WTC11 (cell line): ENCODE measurements at regions not wholly inside any gene's neighbourhood (a gene's known extent, or its start where the extent isn't known, plus 50 kb on each side); places are given as distances from the start of the nearest gene placed in this dataset.

Source experiments
- ATAC-seq: fragments of 200-7000 bp; cut with Tn5 transposase; 2 replicates; pipeline ENCODE4 v1.10.0; 2021; ENCODE audit warnings: mild to moderate bottlenecking, moderate library complexity
- CTCF ChIA-PET: fragments of 300-600 bp; sonication (Branson Sonifier 250); formaldehyde crosslinking; loops from one replicate; lab custom pipeline; 2021; ENCODE audit warnings: antibody characterized with exemption; lab: Charles Lee
- POLR2A ChIA-PET: fragments of 350-600 bp; sonication (Branson Sonifier 250); formaldehyde crosslinking; loops from one replicate; lab custom pipeline; 2021; ENCODE audit warnings: antibody characterized with exemption; lab: Charles Lee
- DNase-seq: peaks from one replicate; pipeline ENCODE4 v3.0.0; 2021; ENCODE audit warnings: low spot score
- H3K27ac Mint-ChIP-seq: 2 replicates; pipeline ENCODE4 v1.8.0; 2021; ENCODE audit warnings: mixed read lengths
- H3K27me3 Mint-ChIP-seq: 2 replicates; pipeline ENCODE4 v1.8.0; 2021; ENCODE audit warnings: low read depth, mild to moderate bottlenecking, moderate library complexity, mixed read lengths
- H3K36me3 Mint-ChIP-seq: 2 replicates; pipeline ENCODE4 v1.8.0; 2021; ENCODE audit warnings: mixed read lengths
- H3K4me1 Mint-ChIP-seq: 2 replicates; pipeline ENCODE4 v1.8.0; 2022; ENCODE audit warnings: mixed read lengths
- H3K4me3 Mint-ChIP-seq: 2 replicates; pipeline ENCODE4 v1.8.0; 2021; ENCODE audit warnings: mild to moderate bottlenecking, moderate library complexity, mixed read lengths
- H3K9me3 Mint-ChIP-seq: 2 replicates; pipeline ENCODE4 v1.8.0; 2021; ENCODE audit warnings: mixed read lengths
- CREB1 ChIP-seq: sonication (generic); formaldehyde crosslinking; IDR thresholded peaks from 2 replicates; pipeline ENCODE4 v1.8.0; 2023; ENCODE audit warnings: mild to moderate bottlenecking, missing genetic modification reagents
- ELF4 ChIP-seq: sonication (generic); formaldehyde crosslinking; IDR thresholded peaks from 2 replicates; pipeline ENCODE4 v1.8.1; 2022; ENCODE audit warnings: low read depth, mild to moderate bottlenecking, moderate library complexity, missing genetic modification reagents
- IRF2 ChIP-seq: sonication (generic); formaldehyde crosslinking; IDR thresholded peaks from 2 replicates; pipeline ENCODE4 v1.8.0; 2022; ENCODE audit warnings: low read depth, missing genetic modification reagents, borderline replicate concordance
- JAZF1 ChIP-seq: fragments of 250-450 bp; sonication (Bioruptor Pico); IDR thresholded peaks from 2 replicates; pipeline ENCODE4 v1.9.0; 2021; ENCODE audit warnings: moderate library complexity, mild to moderate bottlenecking, inconsistent platforms
- KAT7 ChIP-seq: sonication (generic); formaldehyde crosslinking; IDR thresholded peaks from 2 replicates; pipeline ENCODE4 v1.8.1; 2023; ENCODE audit warnings: missing genetic modification reagents, mild to moderate bottlenecking, borderline replicate concordance
- SMAD3 ChIP-seq: sonication (generic); formaldehyde crosslinking; IDR thresholded peaks from 2 replicates; pipeline ENCODE4 v1.8.0; 2022; ENCODE audit warnings: missing genetic modification reagents, mild to moderate bottlenecking, borderline replicate concordance
- TP53 ChIP-seq: sonication (generic); formaldehyde crosslinking; IDR thresholded peaks from 2 replicates; pipeline ENCODE4 v1.8.1; 2023; ENCODE audit warnings: mild to moderate bottlenecking, missing genetic modification reagents
- ZNF423 ChIP-seq: fragments of 250-450 bp; sonication (Bioruptor Pico); IDR thresholded peaks from 2 replicates; pipeline ENCODE4 v2.1.2; 2022; ENCODE audit warnings: mild to moderate bottlenecking, moderate library complexity
- TF ChIP-seq, protein P1 (sequence below): sonication (generic); formaldehyde crosslinking; IDR thresholded peaks from 2 replicates; pipeline ENCODE4 v1.8.1; 2023; ENCODE audit warnings: mild to moderate bottlenecking, missing genetic modification reagents, moderate library complexity
- TF ChIP-seq, protein P2 (sequence below): fragments of 250-450 bp; sonication (Bioruptor Pico); IDR thresholded peaks from 2 replicates; pipeline ENCODE4 v1.9.0; 2021; ENCODE audit warnings: mild to moderate bottlenecking, borderline replicate concordance
- TF ChIP-seq, protein P3 (sequence below): fragments of 250-450 bp; sonication (Bioruptor Pico); IDR thresholded peaks from 2 replicates; pipeline ENCODE4 v1.9.0; 2021; ENCODE audit warnings: moderate library complexity, mild to moderate bottlenecking, inconsistent platforms, borderline replicate concordance
- TF ChIP-seq, protein P4 (sequence below): fragments of 200-600 bp; IDR thresholded peaks from 2 replicates; pipeline ENCODE4 v1.8.0; 2022; ENCODE audit warnings: antibody characterized with exemption
- TF ChIP-seq, protein P5 (sequence below): sonication (generic); formaldehyde crosslinking; IDR thresholded peaks from 2 replicates; pipeline ENCODE4 v1.8.1; 2022; ENCODE audit warnings: low read depth, missing genetic modification reagents, borderline replicate concordance
- TF ChIP-seq, protein P6 (sequence below): sonication (generic); formaldehyde crosslinking; IDR thresholded peaks from 2 replicates; pipeline ENCODE4 v1.8.1; 2023; ENCODE audit warnings: mild to moderate bottlenecking, missing genetic modification reagents
- TF ChIP-seq, protein P7 (sequence below): sonication (generic); formaldehyde crosslinking; IDR thresholded peaks from 2 replicates; pipeline ENCODE4 v1.8.1; 2023; ENCODE audit warnings: mild to moderate bottlenecking, moderate library complexity, missing genetic modification reagents
- TF ChIP-seq, protein P8 (sequence below): sonication (generic); formaldehyde crosslinking; IDR thresholded peaks from 2 replicates; pipeline ENCODE4 v1.8.1; 2023; ENCODE audit warnings: mild to moderate bottlenecking, missing genetic modification reagents
- TF ChIP-seq, protein P9 (sequence below): sonication (generic); formaldehyde crosslinking; IDR thresholded peaks from 2 replicates; pipeline ENCODE4 v1.8.0; 2022; ENCODE audit warnings: mild to moderate bottlenecking, missing genetic modification reagents

DNA sequence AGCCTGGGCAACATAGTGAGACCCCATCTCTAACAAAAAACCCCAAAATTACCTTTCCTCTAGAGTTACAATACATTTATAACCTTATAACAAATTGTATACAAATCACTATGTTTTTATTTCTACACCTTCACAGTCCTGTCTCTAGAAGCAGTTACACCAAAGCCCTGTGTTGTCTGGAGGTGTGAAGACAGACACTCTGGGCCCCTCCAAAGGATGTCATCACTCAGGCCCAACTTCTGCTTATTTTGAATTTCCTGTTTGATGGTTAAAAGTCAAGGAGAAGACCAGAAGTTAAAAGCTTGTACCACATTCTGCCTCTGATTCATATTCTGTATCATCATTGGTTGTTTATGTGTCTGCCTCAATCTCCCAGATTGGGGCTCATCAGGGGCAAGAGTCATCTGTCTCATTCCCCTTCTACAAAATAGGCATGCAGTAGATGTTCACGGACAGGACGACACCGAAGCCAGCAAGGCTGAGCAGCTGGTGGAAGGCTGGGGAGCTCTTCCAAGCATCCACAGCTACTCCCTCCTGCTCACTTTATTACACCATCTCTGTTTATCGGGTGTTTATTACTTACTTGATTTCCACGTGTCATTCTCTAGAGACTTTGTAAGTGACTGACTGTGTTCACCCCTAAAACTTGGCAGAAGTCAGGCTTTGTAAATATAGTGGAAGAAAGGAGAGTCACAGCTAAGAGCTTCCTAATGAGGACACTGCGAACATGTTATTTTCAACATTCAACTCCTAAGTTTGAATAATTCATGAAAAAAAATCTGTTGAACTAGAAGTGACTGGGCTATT, 136.8 kb upstream of the ANKRD28 start:
- no peak overlapping the region for H3K4me3 Mint-ChIP-seq
- H3K36me3 Mint-ChIP-seq: no peaks in the 10 kb centered on the region
- H3K27me3 Mint-ChIP-seq: no peaks in the 10 kb centered on the region
- ChIA-PET CTCF (interaction anchor here (1.8 kb wide), 1 partner anchor 40 kb away, joined by 6 read pairs; no protein-coding TSS in a partner anchor), POLR2A (no interaction called here)
- no peak overlapping the region for H3K27ac Mint-ChIP-seq
- no peak for ATAC-seq
- no peaks in the 10 kb centered on the region for H3K9me3 Mint-ChIP-seq
- no peak for DNase-seq
- peaks cover 2% of the 10 kb centered on the region; the same call in 1 of the 2 replicates for H3K4me1 Mint-ChIP-seq
- no peak for TF ChIP-seq IRF2 (CRISPR knock-in tag)
- TF ChIP-seq KAT7 (CRISPR knock-in tag): no peak
- TF ChIP-seq, protein P1, sequence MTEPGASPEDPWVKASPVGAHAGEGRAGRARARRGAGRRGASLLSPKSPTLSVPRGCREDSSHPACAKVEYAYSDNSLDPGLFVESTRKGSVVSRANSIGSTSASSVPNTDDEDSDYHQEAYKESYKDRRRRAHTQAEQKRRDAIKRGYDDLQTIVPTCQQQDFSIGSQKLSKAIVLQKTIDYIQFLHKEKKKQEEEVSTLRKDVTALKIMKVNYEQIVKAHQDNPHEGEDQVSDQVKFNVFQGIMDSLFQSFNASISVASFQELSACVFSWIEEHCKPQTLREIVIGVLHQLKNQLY: no peak
- TF ChIP-seq, protein P2, sequence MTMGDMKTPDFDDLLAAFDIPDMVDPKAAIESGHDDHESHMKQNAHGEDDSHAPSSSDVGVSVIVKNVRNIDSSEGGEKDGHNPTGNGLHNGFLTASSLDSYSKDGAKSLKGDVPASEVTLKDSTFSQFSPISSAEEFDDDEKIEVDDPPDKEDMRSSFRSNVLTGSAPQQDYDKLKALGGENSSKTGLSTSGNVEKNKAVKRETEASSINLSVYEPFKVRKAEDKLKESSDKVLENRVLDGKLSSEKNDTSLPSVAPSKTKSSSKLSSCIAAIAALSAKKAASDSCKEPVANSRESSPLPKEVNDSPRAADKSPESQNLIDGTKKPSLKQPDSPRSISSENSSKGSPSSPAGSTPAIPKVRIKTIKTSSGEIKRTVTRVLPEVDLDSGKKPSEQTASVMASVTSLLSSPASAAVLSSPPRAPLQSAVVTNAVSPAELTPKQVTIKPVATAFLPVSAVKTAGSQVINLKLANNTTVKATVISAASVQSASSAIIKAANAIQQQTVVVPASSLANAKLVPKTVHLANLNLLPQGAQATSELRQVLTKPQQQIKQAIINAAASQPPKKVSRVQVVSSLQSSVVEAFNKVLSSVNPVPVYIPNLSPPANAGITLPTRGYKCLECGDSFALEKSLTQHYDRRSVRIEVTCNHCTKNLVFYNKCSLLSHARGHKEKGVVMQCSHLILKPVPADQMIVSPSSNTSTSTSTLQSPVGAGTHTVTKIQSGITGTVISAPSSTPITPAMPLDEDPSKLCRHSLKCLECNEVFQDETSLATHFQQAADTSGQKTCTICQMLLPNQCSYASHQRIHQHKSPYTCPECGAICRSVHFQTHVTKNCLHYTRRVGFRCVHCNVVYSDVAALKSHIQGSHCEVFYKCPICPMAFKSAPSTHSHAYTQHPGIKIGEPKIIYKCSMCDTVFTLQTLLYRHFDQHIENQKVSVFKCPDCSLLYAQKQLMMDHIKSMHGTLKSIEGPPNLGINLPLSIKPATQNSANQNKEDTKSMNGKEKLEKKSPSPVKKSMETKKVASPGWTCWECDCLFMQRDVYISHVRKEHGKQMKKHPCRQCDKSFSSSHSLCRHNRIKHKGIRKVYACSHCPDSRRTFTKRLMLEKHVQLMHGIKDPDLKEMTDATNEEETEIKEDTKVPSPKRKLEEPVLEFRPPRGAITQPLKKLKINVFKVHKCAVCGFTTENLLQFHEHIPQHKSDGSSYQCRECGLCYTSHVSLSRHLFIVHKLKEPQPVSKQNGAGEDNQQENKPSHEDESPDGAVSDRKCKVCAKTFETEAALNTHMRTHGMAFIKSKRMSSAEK (CRISPR knock-in tag): no peak
- TF ChIP-seq, protein P3, sequence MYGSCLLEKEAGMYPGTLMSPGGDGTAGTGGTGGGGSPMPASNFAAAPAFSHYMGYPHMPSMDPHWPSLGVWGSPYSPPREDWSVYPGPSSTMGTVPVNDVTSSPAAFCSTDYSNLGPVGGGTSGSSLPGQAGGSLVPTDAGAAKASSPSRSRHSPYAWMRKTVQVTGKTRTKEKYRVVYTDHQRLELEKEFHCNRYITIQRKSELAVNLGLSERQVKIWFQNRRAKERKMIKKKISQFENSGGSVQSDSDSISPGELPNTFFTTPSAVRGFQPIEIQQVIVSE (CRISPR knock-in tag): no peak
- TF ChIP-seq CREB1 (CRISPR knock-in tag): no peak
- TF ChIP-seq, protein P4, sequence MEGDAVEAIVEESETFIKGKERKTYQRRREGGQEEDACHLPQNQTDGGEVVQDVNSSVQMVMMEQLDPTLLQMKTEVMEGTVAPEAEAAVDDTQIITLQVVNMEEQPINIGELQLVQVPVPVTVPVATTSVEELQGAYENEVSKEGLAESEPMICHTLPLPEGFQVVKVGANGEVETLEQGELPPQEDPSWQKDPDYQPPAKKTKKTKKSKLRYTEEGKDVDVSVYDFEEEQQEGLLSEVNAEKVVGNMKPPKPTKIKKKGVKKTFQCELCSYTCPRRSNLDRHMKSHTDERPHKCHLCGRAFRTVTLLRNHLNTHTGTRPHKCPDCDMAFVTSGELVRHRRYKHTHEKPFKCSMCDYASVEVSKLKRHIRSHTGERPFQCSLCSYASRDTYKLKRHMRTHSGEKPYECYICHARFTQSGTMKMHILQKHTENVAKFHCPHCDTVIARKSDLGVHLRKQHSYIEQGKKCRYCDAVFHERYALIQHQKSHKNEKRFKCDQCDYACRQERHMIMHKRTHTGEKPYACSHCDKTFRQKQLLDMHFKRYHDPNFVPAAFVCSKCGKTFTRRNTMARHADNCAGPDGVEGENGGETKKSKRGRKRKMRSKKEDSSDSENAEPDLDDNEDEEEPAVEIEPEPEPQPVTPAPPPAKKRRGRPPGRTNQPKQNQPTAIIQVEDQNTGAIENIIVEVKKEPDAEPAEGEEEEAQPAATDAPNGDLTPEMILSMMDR: no peak
- TF ChIP-seq, protein P5, sequence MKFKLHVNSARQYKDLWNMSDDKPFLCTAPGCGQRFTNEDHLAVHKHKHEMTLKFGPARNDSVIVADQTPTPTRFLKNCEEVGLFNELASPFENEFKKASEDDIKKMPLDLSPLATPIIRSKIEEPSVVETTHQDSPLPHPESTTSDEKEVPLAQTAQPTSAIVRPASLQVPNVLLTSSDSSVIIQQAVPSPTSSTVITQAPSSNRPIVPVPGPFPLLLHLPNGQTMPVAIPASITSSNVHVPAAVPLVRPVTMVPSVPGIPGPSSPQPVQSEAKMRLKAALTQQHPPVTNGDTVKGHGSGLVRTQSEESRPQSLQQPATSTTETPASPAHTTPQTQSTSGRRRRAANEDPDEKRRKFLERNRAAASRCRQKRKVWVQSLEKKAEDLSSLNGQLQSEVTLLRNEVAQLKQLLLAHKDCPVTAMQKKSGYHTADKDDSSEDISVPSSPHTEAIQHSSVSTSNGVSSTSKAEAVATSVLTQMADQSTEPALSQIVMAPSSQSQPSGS (CRISPR knock-in tag): no peak
- TF ChIP-seq JAZF1 (CRISPR knock-in tag): no peak
- no peak for TF ChIP-seq SMAD3
- TF ChIP-seq, protein P6, sequence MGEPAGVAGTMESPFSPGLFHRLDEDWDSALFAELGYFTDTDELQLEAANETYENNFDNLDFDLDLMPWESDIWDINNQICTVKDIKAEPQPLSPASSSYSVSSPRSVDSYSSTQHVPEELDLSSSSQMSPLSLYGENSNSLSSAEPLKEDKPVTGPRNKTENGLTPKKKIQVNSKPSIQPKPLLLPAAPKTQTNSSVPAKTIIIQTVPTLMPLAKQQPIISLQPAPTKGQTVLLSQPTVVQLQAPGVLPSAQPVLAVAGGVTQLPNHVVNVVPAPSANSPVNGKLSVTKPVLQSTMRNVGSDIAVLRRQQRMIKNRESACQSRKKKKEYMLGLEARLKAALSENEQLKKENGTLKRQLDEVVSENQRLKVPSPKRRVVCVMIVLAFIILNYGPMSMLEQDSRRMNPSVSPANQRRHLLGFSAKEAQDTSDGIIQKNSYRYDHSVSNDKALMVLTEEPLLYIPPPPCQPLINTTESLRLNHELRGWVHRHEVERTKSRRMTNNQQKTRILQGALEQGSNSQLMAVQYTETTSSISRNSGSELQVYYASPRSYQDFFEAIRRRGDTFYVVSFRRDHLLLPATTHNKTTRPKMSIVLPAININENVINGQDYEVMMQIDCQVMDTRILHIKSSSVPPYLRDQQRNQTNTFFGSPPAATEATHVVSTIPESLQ (CRISPR knock-in tag): no peak
- TF ChIP-seq, protein P7, sequence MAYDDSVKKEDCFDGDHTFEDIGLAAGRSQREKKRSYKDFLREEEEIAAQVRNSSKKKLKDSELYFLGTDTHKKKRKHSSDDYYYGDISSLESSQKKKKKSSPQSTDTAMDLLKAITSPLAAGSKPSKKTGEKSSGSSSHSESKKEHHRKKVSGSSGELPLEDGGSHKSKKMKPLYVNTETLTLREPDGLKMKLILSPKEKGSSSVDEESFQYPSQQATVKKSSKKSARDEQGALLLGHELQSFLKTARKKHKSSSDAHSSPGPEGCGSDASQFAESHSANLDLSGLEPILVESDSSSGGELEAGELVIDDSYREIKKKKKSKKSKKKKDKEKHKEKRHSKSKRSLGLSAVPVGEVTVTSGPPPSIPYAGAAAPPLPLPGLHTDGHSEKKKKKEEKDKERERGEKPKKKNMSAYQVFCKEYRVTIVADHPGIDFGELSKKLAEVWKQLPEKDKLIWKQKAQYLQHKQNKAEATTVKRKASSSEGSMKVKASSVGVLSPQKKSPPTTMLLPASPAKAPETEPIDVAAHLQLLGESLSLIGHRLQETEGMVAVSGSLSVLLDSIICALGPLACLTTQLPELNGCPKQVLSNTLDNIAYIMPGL (CRISPR knock-in tag): no peak
- TF ChIP-seq, protein P8, sequence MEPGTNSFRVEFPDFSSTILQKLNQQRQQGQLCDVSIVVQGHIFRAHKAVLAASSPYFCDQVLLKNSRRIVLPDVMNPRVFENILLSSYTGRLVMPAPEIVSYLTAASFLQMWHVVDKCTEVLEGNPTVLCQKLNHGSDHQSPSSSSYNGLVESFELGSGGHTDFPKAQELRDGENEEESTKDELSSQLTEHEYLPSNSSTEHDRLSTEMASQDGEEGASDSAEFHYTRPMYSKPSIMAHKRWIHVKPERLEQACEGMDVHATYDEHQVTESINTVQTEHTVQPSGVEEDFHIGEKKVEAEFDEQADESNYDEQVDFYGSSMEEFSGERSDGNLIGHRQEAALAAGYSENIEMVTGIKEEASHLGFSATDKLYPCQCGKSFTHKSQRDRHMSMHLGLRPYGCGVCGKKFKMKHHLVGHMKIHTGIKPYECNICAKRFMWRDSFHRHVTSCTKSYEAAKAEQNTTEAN (CRISPR knock-in tag): no peak
- TF ChIP-seq TP53 (CRISPR knock-in tag): no peak
- TF ChIP-seq ELF4 (CRISPR knock-in tag): no peak
- no peak for TF ChIP-seq ZNF423 (CRISPR knock-in tag)
- TF ChIP-seq, protein P9, sequence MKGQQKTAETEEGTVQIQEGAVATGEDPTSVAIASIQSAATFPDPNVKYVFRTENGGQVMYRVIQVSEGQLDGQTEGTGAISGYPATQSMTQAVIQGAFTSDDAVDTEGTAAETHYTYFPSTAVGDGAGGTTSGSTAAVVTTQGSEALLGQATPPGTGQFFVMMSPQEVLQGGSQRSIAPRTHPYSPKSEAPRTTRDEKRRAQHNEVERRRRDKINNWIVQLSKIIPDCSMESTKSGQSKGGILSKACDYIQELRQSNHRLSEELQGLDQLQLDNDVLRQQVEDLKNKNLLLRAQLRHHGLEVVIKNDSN: no peak
